GM19372 (cell line): ENCODE measurements at regions not wholly inside any gene's neighbourhood (a gene's known extent, or its start where the extent isn't known, plus 50 kb on each side); places are given as distances from the start of the nearest gene placed in this dataset.
"Not testable (repeated sequence)": the region's sequence is repeated elsewhere in the genome, so short reads cannot be mapped to it uniquely, and the experiment has no call there.

Source experiments
- ATAC-seq: cut with Tn5 transposase; IDR thresholded peaks from one replicate; pipeline ENCODE4 v1.9.1; 2021; ENCODE audit warnings: mild to moderate bottlenecking, low read depth, moderate library complexity; ENCODE audit not compliant: unreplicated experiment

- ATAC-seq: no peak
These were observed 54.2 kb upstream of the NFIA start for GRCh38 chr1:61028136-61028535.

GRCh38 chr1:61018068-61018467 lies 64.3 kb upstream of the NFIA start:
- not testable (repeated sequence) for ATAC-seq

- no peak for ATAC-seq
These were observed 64.7 kb upstream of the NFIA start for GRCh38 chr1:61017651-61018050.

- no peak for ATAC-seq
These were observed 68.3 kb upstream of the NFIA start for GRCh38 chr1:61013946-61014667.

- no peak for ATAC-seq
These were observed 69.0 kb upstream of the NFIA start for GRCh38 chr1:61013189-61013945.

GRCh38 chr1:61012341-61012761 lies 70.0 kb upstream of the NFIA start:
- ATAC-seq: no peak

GRCh38 chr1:61011561-61012263 lies 70.6 kb upstream of the NFIA start:
- ATAC-seq: no peak

- no peak for ATAC-seq
These were observed 74.6 kb upstream of the NFIA start for GRCh38 chr1:61007534-61008364.

GRCh38 chr1:61005614-61006580 lies 76.5 kb upstream of the NFIA start:
- no peak for ATAC-seq

GRCh38 chr1:61004262-61005003 lies 77.9 kb upstream of the NFIA start:
- ATAC-seq: no peak

- ATAC-seq: no peak
These were observed 82.0 kb upstream of the NFIA start for GRCh38 chr1:61000327-61000726.

- no peak for ATAC-seq
These were observed 83.6 kb upstream of the NFIA start for GRCh38 chr1:60998786-60999185.

- ATAC-seq: no peak
These were observed 87.4 kb upstream of the NFIA start for GRCh38 chr1:60994828-60995492.

GRCh38 chr1:60994369-60994768 lies 88.0 kb upstream of the NFIA start:
- no peak for ATAC-seq

- ATAC-seq: no peak
These were observed 90.2 kb upstream of the NFIA start for GRCh38 chr1:60992165-60992564.

GRCh38 chr1:60990714-60991090 lies 91.7 kb upstream of the NFIA start:
- ATAC-seq: no peak

- no peak for ATAC-seq
These were observed 92.3 kb upstream of the NFIA start for GRCh38 chr1:60989749-60990713.
